Epidermal melanocyte (primary cell): ENCODE measurements at regions not wholly inside any gene's neighbourhood (a gene's known extent, or its start where the extent isn't known, plus 50 kb on each side); places are given as distances from the start of the nearest gene placed in this dataset.

Experiments
- DNase-seq: peaks from one replicate; pipeline ENCODE4 v3.0.0; 2011; ENCODE audit warnings: low spot score; ENCODE audit not compliant: insufficient read length

DNA sequence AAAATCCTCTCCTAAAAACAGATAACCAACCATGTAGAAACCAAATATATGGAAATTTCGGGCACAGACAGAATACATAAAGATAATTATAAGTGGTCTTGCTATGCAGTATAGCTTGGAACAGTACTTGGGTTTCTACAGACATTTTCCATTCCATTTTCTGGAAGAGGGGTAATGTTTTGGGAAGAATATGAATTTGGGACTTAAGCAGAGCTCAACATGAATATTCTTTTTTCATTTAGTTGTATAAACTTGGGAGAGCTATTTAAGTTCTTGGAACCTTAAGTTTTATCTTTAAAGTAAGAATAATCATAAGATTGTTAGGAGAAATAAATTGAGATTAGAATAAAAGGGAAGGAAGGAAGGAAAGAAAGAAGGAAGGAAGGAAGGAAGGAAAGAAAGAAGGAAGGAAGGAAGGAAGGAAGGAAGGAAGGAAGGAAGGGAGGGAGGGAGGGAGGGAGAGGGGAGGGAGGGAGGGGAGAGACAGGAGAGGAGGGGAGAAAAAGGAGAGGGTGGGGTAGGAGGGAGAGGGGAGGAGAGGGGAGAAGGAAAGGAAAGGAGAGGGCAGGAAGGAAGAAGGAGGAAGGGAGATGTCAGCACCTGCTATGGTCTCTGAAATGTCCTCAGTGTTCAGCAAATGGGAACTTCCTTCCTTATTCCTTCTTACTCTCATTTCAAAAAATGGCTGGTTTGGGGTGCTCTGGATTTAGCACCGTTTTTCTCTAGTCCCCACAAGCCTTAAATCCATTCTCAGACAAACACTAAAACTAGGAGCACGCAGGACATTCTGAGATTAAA lies 248.3 kb downstream of the LY86 start:
- DNase-seq: no peak

DNA sequence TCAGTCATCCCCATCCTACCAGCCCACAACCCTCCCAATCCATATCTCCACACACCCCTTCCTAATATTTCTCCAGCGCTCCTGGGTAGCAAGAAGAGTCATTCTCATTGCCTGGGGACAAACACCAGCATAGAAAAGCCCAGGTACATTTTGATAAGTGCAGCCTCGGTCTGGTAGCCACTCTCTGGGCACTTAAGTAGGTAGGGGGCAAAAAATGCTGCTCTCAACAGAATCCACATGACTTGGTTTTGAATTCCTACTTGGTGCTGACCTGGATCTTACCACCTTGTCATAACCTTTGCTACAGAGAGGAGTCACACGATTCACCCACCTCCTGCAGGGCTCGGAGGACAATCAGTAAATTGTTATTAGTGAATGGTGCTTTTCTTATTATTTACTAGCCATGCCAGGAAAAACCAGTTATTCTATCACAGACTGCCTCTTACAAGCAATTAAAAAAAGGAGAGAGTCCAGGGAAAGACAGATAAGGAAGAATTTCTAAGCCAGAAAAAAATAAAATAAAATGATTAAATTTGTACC lies 249.1 kb downstream of the LY86 start:
- no peak for DNase-seq

DNA sequence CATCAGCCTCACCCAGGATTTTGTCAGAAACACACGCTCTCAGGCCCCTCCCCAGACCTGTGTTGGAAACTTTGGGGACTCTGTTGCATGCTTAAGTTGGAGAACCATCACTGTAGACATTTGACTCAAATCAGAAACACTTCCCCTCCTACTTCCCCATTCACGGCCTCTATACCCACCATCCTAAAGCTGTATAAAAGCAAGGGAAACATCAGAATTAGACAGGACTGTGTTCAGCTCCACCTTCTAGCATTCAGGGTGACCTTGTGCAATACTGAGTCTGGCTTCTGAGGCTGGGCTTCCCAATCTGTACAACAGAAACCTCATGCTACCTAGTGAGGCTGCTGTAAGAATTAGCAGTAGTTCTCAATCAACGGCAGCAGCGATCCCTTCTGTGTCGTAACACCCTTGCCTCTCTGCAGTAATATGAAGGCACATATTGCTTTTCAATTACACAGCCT lies 252.3 kb downstream of the LY86 start:
- no peak for DNase-seq

DNA sequence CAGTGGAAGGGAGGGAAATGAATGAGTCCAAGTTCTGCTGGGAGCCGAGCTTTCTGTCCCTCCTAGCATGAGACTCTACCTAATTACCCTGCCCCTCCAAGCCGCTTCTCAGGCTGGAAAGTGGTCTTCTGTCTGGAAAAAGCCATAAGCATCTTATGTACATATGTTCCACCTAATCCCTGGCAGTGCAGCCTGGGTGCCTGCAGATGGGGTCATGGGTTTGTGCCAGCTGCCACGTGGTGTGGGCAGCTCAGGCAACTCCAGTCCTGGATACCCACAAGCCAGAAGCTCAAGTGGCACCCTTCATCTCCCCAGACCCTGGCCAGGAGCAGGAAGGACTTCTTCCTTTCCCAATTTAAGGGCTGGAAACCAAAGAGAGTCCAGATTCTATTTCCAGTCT lies 253.1 kb downstream of the LY86 start:
- DNase-seq: no peak

DNA sequence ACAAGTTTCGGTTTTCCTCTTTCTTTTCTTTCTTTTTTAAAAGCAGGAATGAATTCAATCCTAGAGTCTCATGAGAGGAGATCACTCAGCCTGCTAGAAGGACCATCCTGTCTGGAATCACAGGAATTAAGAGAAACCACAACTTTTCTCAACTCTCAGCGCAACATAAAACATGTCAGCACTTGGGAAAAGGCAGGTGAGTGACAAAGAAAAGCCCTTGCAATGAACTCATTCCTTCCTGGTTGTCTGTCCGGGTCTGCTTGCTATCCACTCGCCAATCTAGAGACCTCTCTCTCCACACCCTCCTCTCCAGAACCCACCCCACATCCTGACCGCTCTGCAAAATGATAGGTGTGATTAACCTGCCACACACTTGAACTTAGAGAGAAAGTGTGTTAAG lies 253.8 kb downstream of the LY86 start:
- DNase-seq: no peak

DNA sequence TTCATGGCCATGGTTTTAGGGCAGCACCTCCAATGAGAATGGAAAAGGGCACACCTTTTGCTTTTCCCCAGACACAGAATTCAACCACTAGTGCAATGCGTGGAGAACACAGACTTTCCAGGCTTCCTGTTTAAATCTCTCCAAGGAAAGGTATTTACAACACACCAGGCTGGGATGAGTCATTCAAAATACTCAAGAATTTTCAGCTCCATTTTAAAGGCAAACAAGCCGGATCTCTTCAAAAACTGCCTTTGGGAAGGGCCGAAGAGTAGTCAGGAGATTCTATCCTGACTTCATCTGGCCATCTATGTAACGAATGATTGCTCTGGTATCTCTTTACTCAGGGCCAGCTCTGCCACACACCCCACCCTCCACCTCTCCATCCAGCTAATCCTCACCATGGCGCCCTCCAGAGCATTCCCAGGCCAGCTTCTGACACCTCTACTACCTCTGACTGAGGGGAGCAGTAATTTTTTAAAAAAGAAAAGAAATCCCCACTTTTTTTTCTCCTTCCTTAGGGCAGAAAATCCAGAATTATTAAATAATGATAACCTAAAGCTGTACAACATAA lies 254.6 kb downstream of the LY86 start:
- DNase-seq: no peak

DNA sequence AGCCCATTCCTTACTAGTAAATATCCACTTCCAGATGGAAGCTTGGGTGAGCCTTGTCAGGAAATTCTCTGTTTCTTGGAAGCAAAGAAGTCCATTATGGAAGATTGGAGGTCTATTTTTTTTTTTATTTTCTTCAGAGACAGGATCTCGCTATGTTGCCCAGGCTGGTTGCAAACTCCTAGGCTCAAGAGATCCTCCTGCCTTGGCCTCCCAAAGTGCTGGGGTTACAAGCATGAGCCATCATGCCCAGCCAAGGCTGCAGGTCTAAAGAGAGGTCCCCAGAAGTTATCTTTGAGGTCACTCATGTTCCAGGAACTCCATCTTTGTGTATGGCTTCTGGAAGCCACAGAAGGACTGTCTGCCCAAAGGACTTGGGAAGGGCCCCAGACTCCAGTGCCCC lies 255.3 kb downstream of the LY86 start:
- no peak for DNase-seq

DNA sequence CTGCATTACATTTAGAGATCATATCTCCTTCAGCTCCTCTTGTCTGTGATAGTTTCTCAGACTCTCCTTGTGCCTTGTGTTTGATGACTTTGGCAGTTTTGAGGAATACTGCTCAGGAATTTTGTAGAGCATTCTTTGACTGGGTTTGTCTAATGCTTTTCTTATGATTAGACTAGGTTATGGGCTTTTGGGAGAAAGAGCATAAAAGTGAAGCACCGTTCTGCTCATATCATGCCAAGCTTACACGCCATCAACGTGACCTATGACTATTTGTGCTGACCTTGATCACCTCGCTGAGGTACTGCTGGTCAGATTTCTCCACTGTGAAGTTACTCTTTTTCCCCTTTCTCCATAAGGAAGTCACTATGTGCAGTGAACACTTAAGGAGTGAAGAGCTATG lies 256.0 kb downstream of the LY86 start:
- no peak for DNase-seq

DNA sequence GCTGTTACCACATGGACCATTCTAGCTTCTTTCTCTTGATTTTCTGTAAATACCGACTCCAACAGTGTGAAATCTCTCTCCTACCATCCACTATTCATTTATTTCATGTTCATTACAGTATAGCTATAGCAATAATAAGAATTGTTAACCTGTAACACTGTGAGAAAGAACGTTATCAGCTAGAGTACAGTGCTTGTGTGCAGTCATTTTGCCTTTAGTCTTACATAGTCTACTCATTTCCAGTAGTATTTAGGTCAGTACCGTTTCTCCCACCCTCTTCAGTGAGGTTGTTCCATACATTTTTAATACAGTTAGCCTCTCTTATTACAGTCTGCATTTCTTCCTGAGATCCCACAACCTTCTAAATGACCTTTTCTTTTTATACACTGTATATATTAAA lies 257.1 kb downstream of the LY86 start:
- DNase-seq: no peak

DNA sequence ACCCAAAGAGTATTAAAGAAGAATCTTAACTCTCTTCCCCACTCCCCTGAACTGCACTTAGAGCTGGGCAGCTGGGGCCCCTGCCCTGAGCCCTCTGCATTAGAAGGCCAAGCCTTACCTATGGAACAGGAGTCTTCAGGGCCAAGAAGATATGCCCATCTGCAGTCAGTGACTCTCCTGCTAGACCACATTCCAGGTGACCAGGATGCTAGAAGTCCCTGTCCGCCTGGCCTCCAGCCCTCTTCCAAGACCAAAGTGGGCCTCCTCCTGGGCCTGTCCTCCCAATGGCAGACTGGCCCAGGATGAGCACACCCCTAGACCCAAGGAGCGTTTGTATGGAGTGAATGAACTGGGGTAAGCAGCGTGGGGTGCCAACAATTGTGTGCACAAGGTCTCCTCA lies 259.1 kb downstream of the LY86 start:
- no peak for DNase-seq

DNA sequence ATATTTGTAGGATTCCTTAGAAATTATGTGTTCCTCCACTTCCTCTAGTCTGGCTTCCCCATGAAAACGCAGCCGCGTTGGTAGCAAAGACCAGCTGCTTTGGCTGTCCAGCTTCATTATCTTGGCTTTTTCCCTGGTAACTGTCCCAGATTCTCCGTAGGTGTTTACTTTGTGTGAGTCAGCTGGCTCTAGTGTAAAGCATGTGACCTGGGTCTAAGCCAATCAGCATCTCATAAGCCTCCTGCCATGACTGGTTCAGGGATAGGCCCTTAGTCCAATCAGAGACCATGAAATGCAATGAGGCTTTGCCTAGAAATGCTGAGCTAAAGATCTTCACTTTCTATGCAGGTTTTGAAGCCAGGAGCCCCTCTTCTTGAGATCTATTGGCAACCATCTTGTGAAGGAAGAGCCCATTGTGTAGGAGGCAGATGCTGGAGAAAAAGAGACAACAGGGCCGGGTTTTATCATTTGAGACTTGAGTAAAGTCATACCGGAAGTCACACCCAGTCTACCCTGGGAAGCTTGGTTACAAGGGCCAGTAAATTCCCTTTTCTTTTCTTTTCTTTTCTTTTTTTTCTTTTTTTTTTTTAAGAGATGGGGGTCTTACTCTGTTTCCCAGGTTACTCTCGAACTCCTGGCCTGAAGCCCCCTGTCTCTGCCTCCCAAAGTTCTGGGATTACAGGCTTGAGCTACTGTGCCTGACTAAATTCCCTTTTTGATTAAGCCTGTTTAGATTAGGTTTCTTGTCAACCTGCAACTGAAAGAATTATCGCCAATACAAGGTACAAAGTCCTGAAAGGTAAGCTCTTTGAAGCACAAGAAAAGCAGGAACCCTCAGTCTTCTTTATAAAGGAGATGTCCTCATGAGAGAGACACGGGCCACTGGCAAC lies 256.5 kb upstream of the RREB1 start:
- DNase-seq: peak; percentile 29

DNA sequence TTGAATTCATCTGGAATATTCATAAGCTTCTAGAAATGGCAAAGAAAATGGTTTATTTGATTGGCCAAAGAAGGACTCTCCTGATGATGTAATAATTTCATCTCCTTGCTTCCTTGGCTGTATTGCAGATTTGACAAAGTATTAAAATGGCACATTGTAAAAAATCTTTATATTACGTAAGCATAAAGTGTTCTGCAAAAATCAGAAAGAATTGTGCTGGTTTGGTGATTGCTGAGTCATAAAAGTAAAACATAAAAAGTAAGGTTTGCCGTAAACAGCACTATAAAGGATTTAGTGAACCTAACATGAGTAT lies 255.9 kb upstream of the RREB1 start:
- DNase-seq: no peak

DNA sequence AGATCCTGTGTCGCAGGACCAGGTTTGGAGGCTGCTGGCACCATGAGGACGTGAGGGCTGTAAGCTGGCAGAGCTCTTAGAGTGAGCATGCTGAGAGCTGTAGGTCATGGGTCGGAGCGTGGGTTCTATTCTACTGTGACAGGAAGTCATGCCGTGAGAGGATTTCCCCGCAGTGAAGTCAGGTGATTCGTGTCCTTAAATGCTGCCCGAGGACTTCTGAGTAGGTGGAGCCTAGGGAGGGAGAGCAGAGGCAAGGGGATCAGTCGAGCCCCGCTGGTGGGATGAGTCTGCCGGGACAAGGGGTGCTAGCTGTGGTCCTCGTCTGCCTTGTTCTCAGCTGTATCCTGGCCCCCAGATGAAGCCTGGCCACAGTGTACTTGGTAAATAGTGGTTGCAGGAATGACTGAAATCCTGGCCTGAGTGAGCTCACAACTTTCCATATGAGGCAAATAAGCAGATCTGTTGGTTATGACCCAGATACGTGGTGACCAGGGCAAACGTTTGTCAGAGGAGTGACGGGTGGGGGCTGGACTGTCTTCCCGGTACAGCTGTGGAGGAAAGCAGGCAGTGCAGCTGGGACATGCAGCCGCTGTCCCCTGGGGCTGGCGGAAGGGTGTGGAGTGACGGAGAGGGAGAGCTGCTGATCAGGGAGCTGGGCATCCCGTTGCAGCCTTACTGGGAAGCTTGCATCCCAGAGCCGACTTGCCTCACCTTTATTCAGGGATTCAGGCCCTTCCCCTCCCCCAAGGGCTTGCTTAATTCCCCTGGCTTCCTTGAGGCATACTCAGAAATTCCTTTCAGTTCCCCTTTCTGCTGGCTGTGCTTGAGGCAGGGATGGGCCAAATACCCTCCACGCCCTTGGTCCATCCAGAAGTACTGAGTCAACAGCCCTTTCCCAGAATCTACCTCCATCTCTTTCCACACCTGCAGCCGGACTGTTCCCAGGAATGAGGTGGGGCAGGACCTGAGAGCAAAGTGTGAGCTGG lies 250.9 kb upstream of the RREB1 start:
- peak; percentile 28 for DNase-seq

DNA sequence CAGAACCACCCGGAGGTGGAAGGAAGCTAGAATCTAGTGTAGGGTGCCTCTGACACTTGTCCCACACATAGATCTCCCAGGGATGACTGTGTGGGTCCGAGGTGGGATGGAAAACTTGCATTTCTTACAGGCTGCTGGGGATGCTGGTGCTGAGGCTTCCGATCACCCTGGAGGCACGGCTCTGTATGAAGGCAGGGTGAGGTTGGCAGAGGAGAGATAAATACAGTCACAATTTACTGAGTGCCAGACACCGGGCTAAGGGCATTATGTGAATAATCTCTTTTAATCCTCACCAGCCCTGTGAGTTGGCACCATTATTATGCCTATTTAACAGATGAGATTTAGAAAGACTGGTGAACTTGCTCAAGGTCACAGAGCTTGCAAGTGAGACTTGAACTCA lies 250.2 kb upstream of the RREB1 start:
- DNase-seq: no peak

DNA sequence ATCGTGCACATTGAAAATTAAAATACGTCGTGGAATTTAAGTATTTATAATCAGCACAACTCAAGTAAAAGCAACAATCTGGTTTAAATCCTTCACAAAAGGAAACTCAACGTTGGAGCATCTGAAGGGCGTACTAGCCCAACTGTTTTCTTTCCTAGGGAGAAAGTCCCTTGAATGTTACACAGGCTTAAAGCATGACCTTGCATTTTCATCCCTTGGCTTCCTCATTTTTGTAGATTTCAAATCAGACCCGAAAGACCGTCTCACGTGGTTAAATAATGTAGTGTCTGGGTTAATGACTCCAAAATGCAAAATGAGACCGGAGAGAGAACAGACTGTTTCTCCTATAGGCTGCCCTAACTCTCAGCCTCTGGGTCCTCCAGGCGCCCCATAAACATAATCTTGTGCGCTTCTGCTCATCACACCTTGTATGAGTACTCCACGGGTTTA lies 249.2 kb upstream of the RREB1 start:
- DNase-seq: no peak

DNA sequence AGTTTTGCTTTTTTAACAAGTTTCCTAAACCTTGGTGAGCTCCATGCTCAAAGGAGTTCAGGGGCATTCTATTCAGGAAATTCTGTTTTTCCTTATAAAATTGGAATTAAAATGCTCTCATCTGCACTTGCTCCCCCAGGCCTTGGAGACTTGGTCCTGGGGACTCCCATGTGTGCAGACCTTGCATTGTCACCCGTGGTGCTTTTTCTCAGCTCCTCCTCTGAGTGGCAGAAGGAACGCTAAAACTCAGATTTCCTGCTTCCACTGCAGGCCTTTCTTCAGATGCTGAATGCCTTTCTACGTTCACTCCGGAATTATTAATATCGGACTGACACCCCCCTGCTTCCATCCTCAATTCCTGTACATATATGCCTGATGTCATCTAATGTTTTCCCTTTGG lies 248.7 kb upstream of the RREB1 start:
- no peak for DNase-seq

DNA sequence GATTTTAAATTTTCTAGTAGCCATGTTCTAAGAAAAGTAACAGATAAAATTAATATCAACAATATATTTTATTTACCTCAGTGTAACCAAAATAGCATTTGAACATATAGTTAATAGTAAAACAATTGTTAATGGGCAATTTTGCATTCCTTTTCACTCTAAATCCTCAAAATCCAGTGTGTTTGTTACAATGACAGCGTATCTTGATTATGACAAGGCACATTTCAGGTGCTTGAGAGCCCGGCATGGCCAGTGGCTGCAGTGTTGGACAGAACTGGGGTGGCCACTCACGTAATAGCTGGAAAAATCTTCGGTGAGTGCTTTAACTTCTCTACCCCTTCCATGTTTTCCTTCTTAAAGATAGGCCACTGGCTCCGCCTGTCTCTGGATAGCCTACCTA lies 248.0 kb upstream of the RREB1 start:
- DNase-seq: no peak

DNA sequence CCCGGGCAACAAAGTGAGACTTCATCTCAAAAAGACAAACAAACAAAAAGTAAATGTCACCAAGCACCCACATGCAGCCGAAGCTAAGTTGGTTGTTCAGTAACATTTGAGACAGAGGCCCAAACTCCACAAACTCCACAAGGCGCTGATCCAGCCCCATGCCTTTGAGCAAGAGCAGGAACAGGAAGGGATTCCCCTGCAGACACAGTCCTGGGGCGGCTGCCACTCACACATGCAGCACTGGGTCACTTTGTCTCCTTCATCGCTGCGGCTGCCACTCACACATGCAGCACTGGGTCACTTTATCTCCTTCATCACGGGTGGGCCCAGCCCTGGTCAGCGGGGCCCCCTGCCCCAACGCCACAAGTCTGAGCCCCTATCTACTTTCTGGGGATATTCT lies 246.9 kb upstream of the RREB1 start:
- DNase-seq: no peak

DNA sequence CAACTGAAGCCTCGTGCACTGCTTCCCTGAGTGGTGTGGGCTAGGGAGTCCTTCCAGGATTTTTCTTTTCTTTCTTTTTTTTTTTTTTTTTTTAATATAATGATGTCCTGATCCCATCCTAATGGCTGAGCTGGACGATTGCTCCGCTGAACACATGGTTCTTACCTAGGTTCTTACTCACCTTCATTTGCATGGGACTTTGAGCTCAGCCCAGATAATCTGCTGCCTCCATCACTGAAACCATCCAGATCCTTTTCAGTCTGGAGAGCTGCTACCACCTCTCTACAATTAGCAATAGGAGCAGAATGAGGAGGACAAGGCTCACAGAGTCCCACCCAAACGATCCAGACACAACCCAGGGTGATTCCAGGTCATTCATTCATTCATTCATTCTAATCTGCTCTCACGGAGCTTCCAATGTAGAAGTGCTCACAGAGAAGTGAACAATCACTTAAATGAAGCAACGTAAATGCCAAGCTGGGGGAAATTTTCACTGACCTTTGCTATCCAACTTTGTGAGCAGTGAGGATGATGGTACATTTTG lies 246.3 kb upstream of the RREB1 start:
- DNase-seq: no peak

DNA sequence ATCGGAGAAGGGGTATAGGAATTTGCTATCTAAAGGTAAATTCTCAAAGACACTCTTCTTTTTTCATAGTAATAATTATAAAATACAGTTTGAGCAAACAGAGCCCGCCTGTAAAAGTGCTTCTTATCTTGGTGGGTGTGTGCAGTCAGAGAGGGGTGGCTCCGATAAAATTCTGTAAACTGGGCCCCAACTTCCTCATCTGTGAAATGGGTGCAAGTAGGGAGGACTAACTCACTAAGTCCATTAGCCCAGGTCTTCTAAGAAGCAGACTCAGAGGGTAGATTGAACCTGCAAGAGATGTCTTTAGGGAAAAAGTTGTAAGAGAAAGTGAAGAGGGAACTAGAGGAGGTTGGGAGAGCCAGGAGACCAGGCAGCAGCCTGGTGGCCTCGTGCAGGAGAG lies 245.8 kb upstream of the RREB1 start:
- DNase-seq: no peak
